Stomach (tissue), 8 donors: ENCODE measurements at regions not wholly inside any gene's neighbourhood (a gene's known extent, or its start where the extent isn't known, plus 50 kb on each side); places are given as distances from the start of the nearest gene placed in this dataset.

Source experiments
- DNase-seq, 2 donors: peaks; one replicate each; pipeline versions ENCODE4 v3.0.0 to v3.0.0-alpha.2; 2013 to 2019
- H3K27ac ChIP-seq, 5 donors: fragments of 200-600 bp in 4 of 5; sonication (generic) in 4 of 5; one replicate each; pipeline ENCODE4 v1.5.1; 2013 to 2019; ENCODE audit warnings: mild to moderate bottlenecking in 1 of 5, moderate library complexity in 1 of 5
- H3K27me3 ChIP-seq, 3 donors: fragments of 200-600 bp; sonication (generic); one replicate each; pipeline ENCODE4 v1.5.1; 2017 to 2019; ENCODE audit warnings: mixed run types in 1 of 3
- H3K36me3 ChIP-seq, 4 donors: fragments of 200-600 bp; sonication (generic); 1 replicate in 3 of 4; 2 replicates in 1 of 4; pipeline ENCODE4 v1.5.1; 2016 to 2019
- H3K4me1 ChIP-seq, 4 donors: fragments of 200-600 bp; sonication (generic); one replicate each; pipeline ENCODE4 v1.5.1; 2016 to 2019
- H3K4me3 ChIP-seq, 4 donors: fragments of 200-600 bp; sonication (generic) in 3 of 4; one replicate each; pipeline ENCODE4 v1.5.1; 2016 to 2019; ENCODE audit warnings: mild to moderate bottlenecking in 1 of 4
- H3K9me3 ChIP-seq, 4 donors: fragments of 200-600 bp; sonication (generic); one replicate each; pipeline ENCODE4 v1.5.1; 2016 to 2019
- EP300 ChIP-seq: sonication (generic); formaldehyde crosslinking; IDR thresholded peaks from one replicate; pipeline ENCODE4 v1.6.1; 2017; ENCODE audit warnings: antibody characterized with exemption
- POLR2A ChIP-seq, 4 donors: fragments of 450-650 bp; IDR thresholded peaks; one replicate each; pipeline ENCODE4 v1.6.1; 2016; ENCODE audit warnings: antibody characterized with exemption in 4 of 4, control low read depth in 2 of 4, mild to moderate bottlenecking in 1 of 4, moderate library complexity in 1 of 4
- POLR2AphosphoS5 ChIP-seq, 3 donors: sonication (generic); formaldehyde crosslinking; IDR thresholded peaks; one replicate each; pipeline ENCODE4 v1.6.1; 2016; ENCODE audit warnings: antibody characterized with exemption in 3 of 3
- WGBS, 5 donors: extraction: QIAGEN DNeasy Blood & Tissue Kit in 3 of 5; methylation state at CpG; one replicate each; pipeline versions ENCODE4 v1.1.5 to v1.1.7; 2013 to 2018; 5-methylcytosine and 5-hydroxymethylcytosine counted together
- intact Hi-C: fragments of 100-400 bp; cut with DNase I; formaldehyde crosslinking; loops from one replicate; pipeline ENCODE4 v1.15.1; 2023; ENCODE audit warnings: low total_unique reads
- TF ChIP-seq, protein P1 (sequence below), 7 experiments: fragments of 450-650 bp in 4 of 7; fragments of 200-600 bp in 3 of 7; sonication (generic) in 3 of 7; IDR thresholded peaks; one replicate each; pipeline ENCODE4 v1.5.1; 2016 to 2019; ENCODE audit warnings: antibody characterized with exemption in 7 of 7, control low read depth in 2 of 7, mild to moderate bottlenecking in 1 of 7
- donor health status: healthy with polysubstance abuse.
- donor health status: Bipolar disorder and iron deficiency.
- donor health status: healthy.

- intact Hi-C loops = no loop called here
- H3K4me1 ChIP-seq = no peaks in the 10 kb centered on the region
- peaks cover 0 to 9% (median 0%) of the 10 kb centered on the region in 4 donors for H3K9me3 ChIP-seq
- no peak overlapping the region for H3K4me3 ChIP-seq
- no peaks in the 10 kb centered on the region for H3K36me3 ChIP-seq
- DNase-seq = no peak
- no peaks in the 10 kb centered on the region for H3K27me3 ChIP-seq
- TF ChIP-seq EP300 (no peak), POLR2AphosphoS5 (IDR thresholded peaks at IDR 0.05) (no peak), POLR2A (IDR thresholded peaks at IDR 0.05) (no peak)
- TF ChIP-seq, protein P1, sequence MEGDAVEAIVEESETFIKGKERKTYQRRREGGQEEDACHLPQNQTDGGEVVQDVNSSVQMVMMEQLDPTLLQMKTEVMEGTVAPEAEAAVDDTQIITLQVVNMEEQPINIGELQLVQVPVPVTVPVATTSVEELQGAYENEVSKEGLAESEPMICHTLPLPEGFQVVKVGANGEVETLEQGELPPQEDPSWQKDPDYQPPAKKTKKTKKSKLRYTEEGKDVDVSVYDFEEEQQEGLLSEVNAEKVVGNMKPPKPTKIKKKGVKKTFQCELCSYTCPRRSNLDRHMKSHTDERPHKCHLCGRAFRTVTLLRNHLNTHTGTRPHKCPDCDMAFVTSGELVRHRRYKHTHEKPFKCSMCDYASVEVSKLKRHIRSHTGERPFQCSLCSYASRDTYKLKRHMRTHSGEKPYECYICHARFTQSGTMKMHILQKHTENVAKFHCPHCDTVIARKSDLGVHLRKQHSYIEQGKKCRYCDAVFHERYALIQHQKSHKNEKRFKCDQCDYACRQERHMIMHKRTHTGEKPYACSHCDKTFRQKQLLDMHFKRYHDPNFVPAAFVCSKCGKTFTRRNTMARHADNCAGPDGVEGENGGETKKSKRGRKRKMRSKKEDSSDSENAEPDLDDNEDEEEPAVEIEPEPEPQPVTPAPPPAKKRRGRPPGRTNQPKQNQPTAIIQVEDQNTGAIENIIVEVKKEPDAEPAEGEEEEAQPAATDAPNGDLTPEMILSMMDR (IDR thresholded peaks at IDR 0.05) = no peak
- H3K27ac ChIP-seq = no peak overlapping the region
- 62 to 77% (median 68%) methylated on average over 6 of the region's 6 CpGs for WGBS, 5 donors
Observed at GRCh38 chr3:159513444-159513843, 475.2 kb upstream of the IL12A start.

DNA sequence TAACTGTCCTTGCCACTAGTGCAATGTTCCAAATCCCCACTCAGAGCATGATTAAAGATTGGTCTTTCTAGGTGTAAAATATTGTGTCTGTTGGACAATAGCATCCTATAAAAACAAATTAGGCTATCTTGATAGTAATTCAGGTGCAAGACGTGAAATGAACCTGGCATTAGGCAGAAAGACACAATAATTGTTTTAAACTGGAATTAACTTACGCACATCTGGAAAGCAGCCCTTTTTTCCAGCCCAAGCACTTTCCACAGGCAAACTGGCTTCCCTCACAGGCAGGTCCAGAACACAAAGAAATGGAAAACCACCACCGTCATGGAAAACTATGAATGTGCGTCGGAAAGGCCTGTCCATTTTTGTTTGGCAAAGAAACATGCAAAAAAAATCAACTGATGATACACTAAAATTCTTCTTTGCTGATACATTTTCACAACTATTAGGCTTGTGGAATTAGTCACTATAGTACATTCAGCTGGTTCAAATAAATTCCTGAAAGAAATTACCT lies 474.7 kb upstream of the IL12A start:
- H3K27ac ChIP-seq = no peak overlapping the region
- H3K27me3 ChIP-seq = no peaks in the 10 kb centered on the region
- no peaks in the 10 kb centered on the region for H3K36me3 ChIP-seq
- WGBS, 5 donors = 75 to 86% (median 77%) methylated on average over 5 of the region's 5 CpGs
- no peak for DNase-seq
- intact Hi-C loops = no loop called here
- no peak overlapping the region for H3K4me3 ChIP-seq
- no peaks in the 10 kb centered on the region for H3K4me1 ChIP-seq
- peaks cover 0 to 9% (median 0%) of the 10 kb centered on the region in 4 donors for H3K9me3 ChIP-seq
- TF ChIP-seq EP300 = no peak
- no peak for TF ChIP-seq POLR2AphosphoS5 (IDR thresholded peaks at IDR 0.05)
- no peak for TF ChIP-seq POLR2A (IDR thresholded peaks at IDR 0.05)
- TF ChIP-seq, protein P1 (IDR thresholded peaks at IDR 0.05) = no peak

- intact Hi-C loops = no loop called here
- Histone ChIP-seq H3K4me3 (no peak overlapping the region), H3K27me3 (no peaks in the 10 kb centered on the region), H3K27ac (no peak overlapping the region), H3K36me3 (no peaks in the 10 kb centered on the region), H3K4me1 (no peaks in the 10 kb centered on the region), H3K9me3 (no peaks in the 10 kb centered on the region)
- WGBS, 5 donors = 64 to 76% (median 69%) methylated on average over 1 of the region's 1 CpG
- no peak for DNase-seq
- TF ChIP-seq POLR2A (IDR thresholded peaks at IDR 0.05) (no peak), POLR2AphosphoS5 (IDR thresholded peaks at IDR 0.05) (no peak), EP300 (no peak)
- TF ChIP-seq, protein P1 (IDR thresholded peaks at IDR 0.05) = no peak
Observed at GRCh38 chr3:159517105-159517504, 471.5 kb upstream of the IL12A start.

DNA sequence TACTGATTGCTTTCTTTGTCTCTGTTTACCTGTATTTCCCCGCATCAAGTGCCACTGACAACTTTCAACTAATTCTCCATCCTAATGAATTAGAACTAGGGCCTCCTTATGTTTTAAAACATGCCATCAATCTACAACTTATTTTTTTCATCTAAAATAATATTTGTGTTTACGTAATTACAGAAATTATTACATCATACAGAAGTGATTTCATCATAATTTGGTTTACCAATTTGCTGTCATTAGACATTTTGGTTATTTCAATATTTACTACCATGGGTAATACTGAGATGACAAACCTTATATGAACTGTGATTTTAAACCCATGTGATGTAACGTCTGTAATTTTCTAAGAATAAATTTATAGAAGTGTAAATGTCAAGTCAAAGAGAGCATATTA lies 468.0 kb upstream of the IL12A start:
- Histone ChIP-seq H3K27me3 (no peaks in the 10 kb centered on the region), H3K27ac (no peak overlapping the region), H3K4me3 (no peak overlapping the region), H3K36me3 (no peaks in the 10 kb centered on the region), H3K9me3 (no peaks in the 10 kb centered on the region), H3K4me1 (no peaks in the 10 kb centered on the region)
- 69 to 84% (median 80%) methylated on average over 3 of the region's 3 CpGs for WGBS, 5 donors
- TF ChIP-seq EP300 (no peak), POLR2AphosphoS5 (IDR thresholded peaks at IDR 0.05) (no peak), POLR2A (IDR thresholded peaks at IDR 0.05) (no peak)
- TF ChIP-seq, protein P1 (IDR thresholded peaks at IDR 0.05) = no peak
- DNase-seq = no peak
- intact Hi-C loops = no loop called here
